NT2/D1 (cell line): ENCODE measurements at regions not wholly inside any gene's neighbourhood (a gene's known extent, or its start where the extent isn't known, plus 50 kb on each side); places are given as distances from the start of the nearest gene placed in this dataset.

Experiments
- SUZ12 ChIP-seq: IDR thresholded peaks from 2 replicates; pipeline ENCODE4 v1.6.1; 2011; ENCODE audit not compliant: insufficient read length, insufficient read depth; ENCODE audit errors: extremely low read depth
- YY1 ChIP-seq: IDR thresholded peaks from 2 replicates; pipeline ENCODE4 v1.6.1; 2011; ENCODE audit not compliant: insufficient read length, insufficient read depth

GRCh38 chr5:2680979-2681378, 70.5 kb downstream of the IRX2 start:
- TF ChIP-seq YY1 (no peak), SUZ12 (no peak)
